WTC11 (cell line): ENCODE measurements at regions not wholly inside any gene's neighbourhood (a gene's known extent, or its start where the extent isn't known, plus 50 kb on each side); places are given as distances from the start of the nearest gene placed in this dataset.

ENCODE experiments used
- ATAC-seq: fragments of 200-7000 bp; cut with Tn5 transposase; 2 replicates; pipeline ENCODE4 v1.10.0; 2021; ENCODE audit warnings: mild to moderate bottlenecking, moderate library complexity
- CTCF ChIA-PET: fragments of 300-600 bp; sonication (Branson Sonifier 250); formaldehyde crosslinking; loops from one replicate; lab custom pipeline; 2021; ENCODE audit warnings: antibody characterized with exemption; lab: Charles Lee
- POLR2A ChIA-PET: fragments of 350-600 bp; sonication (Branson Sonifier 250); formaldehyde crosslinking; loops from one replicate; lab custom pipeline; 2021; ENCODE audit warnings: antibody characterized with exemption; lab: Charles Lee
- DNase-seq: peaks from one replicate; pipeline ENCODE4 v3.0.0; 2021; ENCODE audit warnings: low spot score
- H3K27ac Mint-ChIP-seq: 2 replicates; pipeline ENCODE4 v1.8.0; 2021; ENCODE audit warnings: mixed read lengths
- H3K27me3 Mint-ChIP-seq: 2 replicates; pipeline ENCODE4 v1.8.0; 2021; ENCODE audit warnings: low read depth, mild to moderate bottlenecking, moderate library complexity, mixed read lengths
- H3K36me3 Mint-ChIP-seq: 2 replicates; pipeline ENCODE4 v1.8.0; 2021; ENCODE audit warnings: mixed read lengths
- H3K4me1 Mint-ChIP-seq: 2 replicates; pipeline ENCODE4 v1.8.0; 2022; ENCODE audit warnings: mixed read lengths
- H3K4me3 Mint-ChIP-seq: 2 replicates; pipeline ENCODE4 v1.8.0; 2021; ENCODE audit warnings: mild to moderate bottlenecking, moderate library complexity, mixed read lengths
- H3K9me3 Mint-ChIP-seq: 2 replicates; pipeline ENCODE4 v1.8.0; 2021; ENCODE audit warnings: mixed read lengths
- ATF1 ChIP-seq: sonication (generic); formaldehyde crosslinking; IDR thresholded peaks from 2 replicates; pipeline ENCODE4 v1.8.1; 2023; ENCODE audit warnings: mild to moderate bottlenecking, moderate library complexity, missing genetic modification reagents
- ELF4 ChIP-seq: sonication (generic); formaldehyde crosslinking; IDR thresholded peaks from 2 replicates; pipeline ENCODE4 v1.8.1; 2022; ENCODE audit warnings: low read depth, mild to moderate bottlenecking, moderate library complexity, missing genetic modification reagents
- JAZF1 ChIP-seq: fragments of 250-450 bp; sonication (Bioruptor Pico); IDR thresholded peaks from 2 replicates; pipeline ENCODE4 v1.9.0; 2021; ENCODE audit warnings: moderate library complexity, mild to moderate bottlenecking, inconsistent platforms
- RORB ChIP-seq: fragments of 250-450 bp; sonication (Bioruptor Pico); IDR thresholded peaks from 2 replicates; pipeline ENCODE4 v1.9.0; 2021; ENCODE audit warnings: mild to moderate bottlenecking
- TF ChIP-seq, protein P1 (sequence below): sonication (generic); formaldehyde crosslinking; IDR thresholded peaks from 2 replicates; pipeline ENCODE4 v1.8.0; 2023; ENCODE audit warnings: mild to moderate bottlenecking, missing genetic modification reagents
- TF ChIP-seq, protein P2 (sequence below): sonication (generic); formaldehyde crosslinking; IDR thresholded peaks from 2 replicates; pipeline ENCODE4 v1.8.0; 2022; ENCODE audit warnings: mild to moderate bottlenecking, missing genetic modification reagents
- TF ChIP-seq, protein P3 (sequence below): sonication (generic); formaldehyde crosslinking; IDR thresholded peaks from 2 replicates; pipeline ENCODE4 v1.8.0; 2022; ENCODE audit warnings: mild to moderate bottlenecking, missing genetic modification reagents
- TF ChIP-seq, protein P4 (sequence below): sonication (generic); formaldehyde crosslinking; IDR thresholded peaks from 2 replicates; pipeline ENCODE4 v1.8.0; 2022; ENCODE audit warnings: missing genetic modification reagents
- TF ChIP-seq, protein P5 (sequence below): fragments of 250-450 bp; sonication (Bioruptor Pico); IDR thresholded peaks from 2 replicates; pipeline ENCODE4 v1.9.0; 2021; ENCODE audit warnings: mild to moderate bottlenecking
- TF ChIP-seq, protein P6 (sequence below): fragments of 250-450 bp; sonication (Bioruptor Pico); IDR thresholded peaks from 2 replicates; pipeline ENCODE4 v1.9.0; 2021; ENCODE audit warnings: mild to moderate bottlenecking, borderline replicate concordance
- TF ChIP-seq, protein P7 (sequence below): fragments of 250-450 bp; sonication (Bioruptor Pico); IDR thresholded peaks from 2 replicates; pipeline ENCODE4 v2.1.2; 2022; ENCODE audit warnings: mild to moderate bottlenecking, moderate library complexity
- TF ChIP-seq, protein P8 (sequence below): sonication (generic); formaldehyde crosslinking; conservative IDR thresholded peaks from 2 replicates; pipeline ENCODE4 v1.8.1; 2023; ENCODE audit warnings: mild to moderate bottlenecking, low read depth, missing genetic modification reagents, moderate library complexity

DNA sequence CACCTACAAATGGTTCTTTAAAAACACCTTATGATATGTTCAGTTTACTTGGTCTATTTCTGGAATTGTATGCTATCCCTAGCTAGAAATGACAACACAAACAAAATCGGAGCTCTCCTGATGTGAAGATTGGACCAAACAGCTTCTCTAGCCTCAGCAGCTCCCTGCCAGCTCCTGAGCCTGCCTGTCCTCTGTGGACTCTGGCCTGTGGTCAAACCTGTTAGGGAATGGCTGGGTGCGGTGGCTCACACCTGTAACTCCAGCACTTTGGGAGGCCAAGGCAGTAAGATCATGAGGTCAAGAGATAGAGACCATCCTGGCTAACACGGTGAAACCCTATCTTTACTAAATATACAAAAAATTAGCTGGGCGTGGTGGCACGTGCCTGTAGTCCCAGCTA is 195.3 kb downstream of the GAS1 start (continued):
- TF ChIP-seq, protein P1, sequence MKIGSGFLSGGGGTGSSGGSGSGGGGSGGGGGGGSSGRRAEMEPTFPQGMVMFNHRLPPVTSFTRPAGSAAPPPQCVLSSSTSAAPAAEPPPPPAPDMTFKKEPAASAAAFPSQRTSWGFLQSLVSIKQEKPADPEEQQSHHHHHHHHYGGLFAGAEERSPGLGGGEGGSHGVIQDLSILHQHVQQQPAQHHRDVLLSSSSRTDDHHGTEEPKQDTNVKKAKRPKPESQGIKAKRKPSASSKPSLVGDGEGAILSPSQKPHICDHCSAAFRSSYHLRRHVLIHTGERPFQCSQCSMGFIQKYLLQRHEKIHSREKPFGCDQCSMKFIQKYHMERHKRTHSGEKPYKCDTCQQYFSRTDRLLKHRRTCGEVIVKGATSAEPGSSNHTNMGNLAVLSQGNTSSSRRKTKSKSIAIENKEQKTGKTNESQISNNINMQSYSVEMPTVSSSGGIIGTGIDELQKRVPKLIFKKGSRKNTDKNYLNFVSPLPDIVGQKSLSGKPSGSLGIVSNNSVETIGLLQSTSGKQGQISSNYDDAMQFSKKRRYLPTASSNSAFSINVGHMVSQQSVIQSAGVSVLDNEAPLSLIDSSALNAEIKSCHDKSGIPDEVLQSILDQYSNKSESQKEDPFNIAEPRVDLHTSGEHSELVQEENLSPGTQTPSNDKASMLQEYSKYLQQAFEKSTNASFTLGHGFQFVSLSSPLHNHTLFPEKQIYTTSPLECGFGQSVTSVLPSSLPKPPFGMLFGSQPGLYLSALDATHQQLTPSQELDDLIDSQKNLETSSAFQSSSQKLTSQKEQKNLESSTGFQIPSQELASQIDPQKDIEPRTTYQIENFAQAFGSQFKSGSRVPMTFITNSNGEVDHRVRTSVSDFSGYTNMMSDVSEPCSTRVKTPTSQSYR (CRISPR knock-in tag): no peak
- TF ChIP-seq, protein P2, sequence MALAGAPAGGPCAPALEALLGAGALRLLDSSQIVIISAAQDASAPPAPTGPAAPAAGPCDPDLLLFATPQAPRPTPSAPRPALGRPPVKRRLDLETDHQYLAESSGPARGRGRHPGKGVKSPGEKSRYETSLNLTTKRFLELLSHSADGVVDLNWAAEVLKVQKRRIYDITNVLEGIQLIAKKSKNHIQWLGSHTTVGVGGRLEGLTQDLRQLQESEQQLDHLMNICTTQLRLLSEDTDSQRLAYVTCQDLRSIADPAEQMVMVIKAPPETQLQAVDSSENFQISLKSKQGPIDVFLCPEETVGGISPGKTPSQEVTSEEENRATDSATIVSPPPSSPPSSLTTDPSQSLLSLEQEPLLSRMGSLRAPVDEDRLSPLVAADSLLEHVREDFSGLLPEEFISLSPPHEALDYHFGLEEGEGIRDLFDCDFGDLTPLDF: no peak
- TF ChIP-seq, protein P3, sequence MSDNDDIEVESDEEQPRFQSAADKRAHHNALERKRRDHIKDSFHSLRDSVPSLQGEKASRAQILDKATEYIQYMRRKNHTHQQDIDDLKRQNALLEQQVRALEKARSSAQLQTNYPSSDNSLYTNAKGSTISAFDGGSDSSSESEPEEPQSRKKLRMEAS: no peak
- TF ChIP-seq, protein P4, sequence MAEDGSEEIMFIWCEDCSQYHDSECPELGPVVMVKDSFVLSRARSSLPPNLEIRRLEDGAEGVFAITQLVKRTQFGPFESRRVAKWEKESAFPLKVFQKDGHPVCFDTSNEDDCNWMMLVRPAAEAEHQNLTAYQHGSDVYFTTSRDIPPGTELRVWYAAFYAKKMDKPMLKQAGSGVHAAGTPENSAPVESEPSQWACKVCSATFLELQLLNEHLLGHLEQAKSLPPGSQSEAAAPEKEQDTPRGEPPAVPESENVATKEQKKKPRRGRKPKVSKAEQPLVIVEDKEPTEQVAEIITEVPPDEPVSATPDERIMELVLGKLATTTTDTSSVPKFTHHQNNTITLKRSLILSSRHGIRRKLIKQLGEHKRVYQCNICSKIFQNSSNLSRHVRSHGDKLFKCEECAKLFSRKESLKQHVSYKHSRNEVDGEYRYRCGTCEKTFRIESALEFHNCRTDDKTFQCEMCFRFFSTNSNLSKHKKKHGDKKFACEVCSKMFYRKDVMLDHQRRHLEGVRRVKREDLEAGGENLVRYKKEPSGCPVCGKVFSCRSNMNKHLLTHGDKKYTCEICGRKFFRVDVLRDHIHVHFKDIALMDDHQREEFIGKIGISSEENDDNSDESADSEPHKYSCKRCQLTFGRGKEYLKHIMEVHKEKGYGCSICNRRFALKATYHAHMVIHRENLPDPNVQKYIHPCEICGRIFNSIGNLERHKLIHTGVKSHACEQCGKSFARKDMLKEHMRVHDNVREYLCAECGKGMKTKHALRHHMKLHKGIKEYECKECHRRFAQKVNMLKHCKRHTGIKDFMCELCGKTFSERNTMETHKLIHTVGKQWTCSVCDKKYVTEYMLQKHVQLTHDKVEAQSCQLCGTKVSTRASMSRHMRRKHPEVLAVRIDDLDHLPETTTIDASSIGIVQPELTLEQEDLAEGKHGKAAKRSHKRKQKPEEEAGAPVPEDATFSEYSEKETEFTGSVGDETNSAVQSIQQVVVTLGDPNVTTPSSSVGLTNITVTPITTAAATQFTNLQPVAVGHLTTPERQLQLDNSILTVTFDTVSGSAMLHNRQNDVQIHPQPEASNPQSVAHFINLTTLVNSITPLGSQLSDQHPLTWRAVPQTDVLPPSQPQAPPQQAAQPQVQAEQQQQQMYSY (CRISPR knock-in tag): no peak
- TF ChIP-seq, protein P5, sequence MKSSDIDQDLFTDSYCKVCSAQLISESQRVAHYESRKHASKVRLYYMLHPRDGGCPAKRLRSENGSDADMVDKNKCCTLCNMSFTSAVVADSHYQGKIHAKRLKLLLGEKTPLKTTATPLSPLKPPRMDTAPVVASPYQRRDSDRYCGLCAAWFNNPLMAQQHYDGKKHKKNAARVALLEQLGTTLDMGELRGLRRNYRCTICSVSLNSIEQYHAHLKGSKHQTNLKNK (CRISPR knock-in tag): no peak
- TF ChIP-seq, protein P6, sequence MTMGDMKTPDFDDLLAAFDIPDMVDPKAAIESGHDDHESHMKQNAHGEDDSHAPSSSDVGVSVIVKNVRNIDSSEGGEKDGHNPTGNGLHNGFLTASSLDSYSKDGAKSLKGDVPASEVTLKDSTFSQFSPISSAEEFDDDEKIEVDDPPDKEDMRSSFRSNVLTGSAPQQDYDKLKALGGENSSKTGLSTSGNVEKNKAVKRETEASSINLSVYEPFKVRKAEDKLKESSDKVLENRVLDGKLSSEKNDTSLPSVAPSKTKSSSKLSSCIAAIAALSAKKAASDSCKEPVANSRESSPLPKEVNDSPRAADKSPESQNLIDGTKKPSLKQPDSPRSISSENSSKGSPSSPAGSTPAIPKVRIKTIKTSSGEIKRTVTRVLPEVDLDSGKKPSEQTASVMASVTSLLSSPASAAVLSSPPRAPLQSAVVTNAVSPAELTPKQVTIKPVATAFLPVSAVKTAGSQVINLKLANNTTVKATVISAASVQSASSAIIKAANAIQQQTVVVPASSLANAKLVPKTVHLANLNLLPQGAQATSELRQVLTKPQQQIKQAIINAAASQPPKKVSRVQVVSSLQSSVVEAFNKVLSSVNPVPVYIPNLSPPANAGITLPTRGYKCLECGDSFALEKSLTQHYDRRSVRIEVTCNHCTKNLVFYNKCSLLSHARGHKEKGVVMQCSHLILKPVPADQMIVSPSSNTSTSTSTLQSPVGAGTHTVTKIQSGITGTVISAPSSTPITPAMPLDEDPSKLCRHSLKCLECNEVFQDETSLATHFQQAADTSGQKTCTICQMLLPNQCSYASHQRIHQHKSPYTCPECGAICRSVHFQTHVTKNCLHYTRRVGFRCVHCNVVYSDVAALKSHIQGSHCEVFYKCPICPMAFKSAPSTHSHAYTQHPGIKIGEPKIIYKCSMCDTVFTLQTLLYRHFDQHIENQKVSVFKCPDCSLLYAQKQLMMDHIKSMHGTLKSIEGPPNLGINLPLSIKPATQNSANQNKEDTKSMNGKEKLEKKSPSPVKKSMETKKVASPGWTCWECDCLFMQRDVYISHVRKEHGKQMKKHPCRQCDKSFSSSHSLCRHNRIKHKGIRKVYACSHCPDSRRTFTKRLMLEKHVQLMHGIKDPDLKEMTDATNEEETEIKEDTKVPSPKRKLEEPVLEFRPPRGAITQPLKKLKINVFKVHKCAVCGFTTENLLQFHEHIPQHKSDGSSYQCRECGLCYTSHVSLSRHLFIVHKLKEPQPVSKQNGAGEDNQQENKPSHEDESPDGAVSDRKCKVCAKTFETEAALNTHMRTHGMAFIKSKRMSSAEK (CRISPR knock-in tag): no peak
- TF ChIP-seq RORB (CRISPR knock-in tag): no peak

DNA sequence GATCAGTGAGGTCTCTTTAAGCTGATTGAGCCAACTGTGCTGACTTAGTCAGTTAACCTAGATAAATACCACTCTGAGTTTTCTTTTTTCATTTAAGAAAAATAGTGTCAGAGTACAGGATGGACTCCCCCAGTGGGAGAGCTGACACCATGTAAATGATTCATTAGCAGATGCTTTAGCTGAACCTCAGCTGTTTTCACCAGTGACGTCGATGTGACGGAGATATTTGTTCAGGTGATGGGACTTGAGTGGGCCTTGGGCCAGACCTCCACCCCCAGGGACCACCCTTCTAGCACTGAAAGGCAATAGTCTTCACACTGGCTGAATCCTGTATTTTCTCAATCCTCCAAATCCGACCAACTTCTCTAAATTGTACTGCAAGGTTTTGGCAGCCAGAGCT is 196.1 kb downstream of the GAS1 start:
- ChIA-PET CTCF (interaction anchor here (1.0 to 1.2 kb wide), 3 partner anchors 51 to 151 kb away, joined by 3 to 4 read pairs (median 4); no protein-coding TSS in a partner anchor), POLR2A (no interaction called here)
- DNase-seq: no peak
- Mint-ChIP-seq H3K36me3 (no peaks in the 10 kb centered on the region), H3K9me3 (no peaks in the 10 kb centered on the region), H3K27me3 (no peaks in the 10 kb centered on the region), H3K4me1 (no peaks in the 10 kb centered on the region), H3K27ac (no peak overlapping the region), H3K4me3 (no peak overlapping the region)
- ATAC-seq: no peak
- no peak for TF ChIP-seq ELF4 (CRISPR knock-in tag)
- TF ChIP-seq RORB (CRISPR knock-in tag): no peak
- TF ChIP-seq JAZF1: no peak
- TF ChIP-seq, protein P7, sequence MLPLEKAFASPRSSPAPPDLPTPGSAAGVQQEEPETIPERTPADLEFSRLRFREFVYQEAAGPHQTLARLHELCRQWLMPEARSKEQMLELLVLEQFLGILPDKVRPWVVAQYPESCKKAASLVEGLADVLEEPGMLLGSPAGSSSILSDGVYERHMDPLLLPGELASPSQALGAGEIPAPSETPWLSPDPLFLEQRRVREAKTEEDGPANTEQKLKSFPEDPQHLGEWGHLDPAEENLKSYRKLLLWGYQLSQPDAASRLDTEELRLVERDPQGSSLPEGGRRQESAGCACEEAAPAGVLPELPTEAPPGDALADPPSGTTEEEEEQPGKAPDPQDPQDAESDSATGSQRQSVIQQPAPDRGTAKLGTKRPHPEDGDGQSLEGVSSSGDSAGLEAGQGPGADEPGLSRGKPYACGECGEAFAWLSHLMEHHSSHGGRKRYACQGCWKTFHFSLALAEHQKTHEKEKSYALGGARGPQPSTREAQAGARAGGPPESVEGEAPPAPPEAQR: no peak
- TF ChIP-seq, protein P8, sequence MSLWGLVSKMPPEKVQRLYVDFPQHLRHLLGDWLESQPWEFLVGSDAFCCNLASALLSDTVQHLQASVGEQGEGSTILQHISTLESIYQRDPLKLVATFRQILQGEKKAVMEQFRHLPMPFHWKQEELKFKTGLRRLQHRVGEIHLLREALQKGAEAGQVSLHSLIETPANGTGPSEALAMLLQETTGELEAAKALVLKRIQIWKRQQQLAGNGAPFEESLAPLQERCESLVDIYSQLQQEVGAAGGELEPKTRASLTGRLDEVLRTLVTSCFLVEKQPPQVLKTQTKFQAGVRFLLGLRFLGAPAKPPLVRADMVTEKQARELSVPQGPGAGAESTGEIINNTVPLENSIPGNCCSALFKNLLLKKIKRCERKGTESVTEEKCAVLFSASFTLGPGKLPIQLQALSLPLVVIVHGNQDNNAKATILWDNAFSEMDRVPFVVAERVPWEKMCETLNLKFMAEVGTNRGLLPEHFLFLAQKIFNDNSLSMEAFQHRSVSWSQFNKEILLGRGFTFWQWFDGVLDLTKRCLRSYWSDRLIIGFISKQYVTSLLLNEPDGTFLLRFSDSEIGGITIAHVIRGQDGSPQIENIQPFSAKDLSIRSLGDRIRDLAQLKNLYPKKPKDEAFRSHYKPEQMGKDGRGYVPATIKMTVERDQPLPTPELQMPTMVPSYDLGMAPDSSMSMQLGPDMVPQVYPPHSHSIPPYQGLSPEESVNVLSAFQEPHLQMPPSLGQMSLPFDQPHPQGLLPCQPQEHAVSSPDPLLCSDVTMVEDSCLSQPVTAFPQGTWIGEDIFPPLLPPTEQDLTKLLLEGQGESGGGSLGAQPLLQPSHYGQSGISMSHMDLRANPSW: no peak
- TF ChIP-seq ATF1 (CRISPR knock-in tag): no peak
